ENCODE measurements at regions not wholly inside any gene's neighbourhood (a gene's known extent, or its start where the extent isn't known, plus 50 kb on each side); places are given as distances from the start of the nearest gene placed in this dataset.

GRCh38 chr7:156219307-156220077 lies 407.2 kb upstream of the SHH start:
- no peak for DNase-seq

GRCh38 chr7:156218544-156219306 lies 406.5 kb upstream of the SHH start:
- no peak for DNase-seq

- DNase-seq = no peak
Measured at GRCh38 chr7:156217803-156218202, 405.5 kb upstream of the SHH start.

- DNase-seq = no peak
Measured at GRCh38 chr7:156209087-156209486, 396.8 kb upstream of the SHH start.

- no peak for DNase-seq
Measured at GRCh38 chr7:156207306-156207705, 395.0 kb upstream of the SHH start.

GRCh38 chr7:156206174-156206573 lies 393.9 kb upstream of the SHH start:
- DNase-seq = no peak

- DNase-seq = no peak
Measured at GRCh38 chr7:156204820-156205219, 392.6 kb upstream of the SHH start.

GRCh38 chr7:156203923-156204322 lies 391.7 kb upstream of the SHH start:
- DNase-seq = no peak

- no peak for DNase-seq
Measured at GRCh38 chr7:156198277-156198676, 386.0 kb upstream of the SHH start.

GRCh38 chr7:156196649-156197048 lies 384.4 kb upstream of the SHH start:
- no peak for DNase-seq

GRCh38 chr7:156195276-156195675 lies 383.0 kb upstream of the SHH start:
- no peak for DNase-seq

GRCh38 chr7:156194813-156195212 lies 382.6 kb upstream of the SHH start:
- DNase-seq = no peak

GRCh38 chr7:156192921-156193320 lies 380.7 kb upstream of the SHH start:
- no peak for DNase-seq

- DNase-seq = no peak
Measured at GRCh38 chr7:156191090-156191489, 378.8 kb upstream of the SHH start.

GRCh38 chr7:156185076-156185475 lies 372.8 kb upstream of the SHH start:
- no peak for DNase-seq

GRCh38 chr7:156184164-156184563 lies 371.9 kb upstream of the SHH start:
- no peak for DNase-seq

- no peak for DNase-seq
Measured at GRCh38 chr7:156180451-156181229, 368.4 kb upstream of the SHH start.

GRCh38 chr7:156179872-156180390 lies 367.7 kb upstream of the SHH start:
- no peak for DNase-seq

GRCh38 chr7:156178857-156179256 lies 366.6 kb upstream of the SHH start:
- DNase-seq = no peak

GRCh38 chr7:156178214-156178613 lies 366.0 kb upstream of the SHH start:
- DNase-seq = no peak

GRCh38 chr7:156177422-156178055 lies 365.3 kb upstream of the SHH start:
- DNase-seq = no peak

- no peak for DNase-seq
Measured at GRCh38 chr7:156176039-156176438, 363.8 kb upstream of the SHH start.

- DNase-seq = no peak
Measured at GRCh38 chr7:156175003-156175402, 362.7 kb upstream of the SHH start.

Measured in dermis blood vessel endothelial cell (primary cell).